ENCODE measurements at regions not wholly inside any gene's neighbourhood (a gene's known extent, or its start where the extent isn't known, plus 50 kb on each side); places are given as distances from the start of the nearest gene placed in this dataset.

- DNase-seq (ENCODE audit: low spot score), result no peak
Measured at GRCh38 chr1:58310881-58311280, 235.6 kb downstream of the OMA1 start.

GRCh38 chr1:58310469-58310868, 236.1 kb downstream of the OMA1 start:
- DNase-seq (ENCODE audit: low spot score), result no peak

GRCh38 chr1:58308206-58308605, 238.3 kb downstream of the OMA1 start:
- DNase-seq (ENCODE audit: low spot score), result no peak

- DNase-seq (ENCODE audit: low spot score), result no peak
Measured at GRCh38 chr1:58307431-58307830, 239.1 kb downstream of the OMA1 start.

- DNase-seq (ENCODE audit: low spot score), result no peak
Measured at GRCh38 chr1:58305622-58306021, 240.9 kb downstream of the OMA1 start.

GRCh38 chr1:58304346-58304975, 242.1 kb downstream of the OMA1 start:
- DNase-seq (ENCODE audit: low spot score), result no peak

GRCh38 chr1:58303841-58304240, 242.7 kb downstream of the OMA1 start:
- DNase-seq (ENCODE audit: low spot score), result no peak

- no peak for DNase-seq (ENCODE audit: low spot score)
Measured at GRCh38 chr1:58293388-58293787, 253.1 kb downstream of the OMA1 start.

- DNase-seq (ENCODE audit: low spot score), result no peak
Measured at GRCh38 chr1:58290685-58291372, 255.7 kb downstream of the OMA1 start.

- DNase-seq (ENCODE audit: low spot score), result no peak
Measured at GRCh38 chr1:58288624-58289142, 257.8 kb downstream of the OMA1 start.

- DNase-seq (ENCODE audit: low spot score), result no peak
Measured at GRCh38 chr1:58287894-58288623, 258.5 kb downstream of the OMA1 start.

GRCh38 chr1:58284225-58284510, 262.4 kb downstream of the OMA1 start:
- DNase-seq (ENCODE audit: low spot score), result no peak

- no peak for DNase-seq (ENCODE audit: low spot score)
Measured at GRCh38 chr1:58283388-58284224, 262.9 kb downstream of the OMA1 start.

- DNase-seq (ENCODE audit: low spot score), result no peak
Measured at GRCh38 chr1:58282623-58283387, 263.7 kb downstream of the OMA1 start.

- no peak for DNase-seq (ENCODE audit: low spot score)
Measured at GRCh38 chr1:58266242-58266641, 280.3 kb downstream of the OMA1 start.

GRCh38 chr1:58264462-58264861, 282.1 kb downstream of the OMA1 start:
- DNase-seq (ENCODE audit: low spot score), result no peak

- DNase-seq (ENCODE audit: low spot score), result no peak
Measured at GRCh38 chr1:58262702-58263101, 283.8 kb downstream of the OMA1 start.

- no peak for DNase-seq (ENCODE audit: low spot score)
Measured at GRCh38 chr1:58258082-58258481, 288.4 kb downstream of the OMA1 start.

GRCh38 chr1:58257003-58257402, 289.5 kb downstream of the OMA1 start:
- no peak for DNase-seq (ENCODE audit: low spot score)

GRCh38 chr1:58256546-58256945, 290.0 kb downstream of the OMA1 start:
- DNase-seq (ENCODE audit: low spot score), result no peak

- no peak for DNase-seq (ENCODE audit: low spot score)
Measured at GRCh38 chr1:58256041-58256440, 290.5 kb downstream of the OMA1 start.

GRCh38 chr1:58255192-58255591, 291.3 kb downstream of the OMA1 start:
- DNase-seq (ENCODE audit: low spot score), result no peak

Measured in germinal center (tissue), 1 donor.